GM12891 (cell line): ENCODE measurements at regions not wholly inside any gene's neighbourhood (a gene's known extent, or its start where the extent isn't known, plus 50 kb on each side); places are given as distances from the start of the nearest gene placed in this dataset.

ENCODE experiments used
- DNase-seq: peaks from one replicate; pipeline ENCODE4 v3.0.0; 2011; ENCODE audit warnings: low spot score; ENCODE audit not compliant: insufficient read length
- FAIRE-seq: peaks from 2 replicates; lab custom pipeline; 2011; peaks lifted over from hg19 to GRCh38; lab: Jason Lieb, UNC
- PAX5 ChIP-seq: IDR thresholded peaks from 2 replicates; pipeline ENCODE4 v1.6.1; 2011; ENCODE audit warnings: low read length, moderate library complexity, mild to moderate bottlenecking; ENCODE audit not compliant: insufficient read depth, severe bottlenecking
- POLR2A ChIP-seq: IDR thresholded peaks from 2 replicates; pipeline ENCODE4 v1.6.1; 2011; ENCODE audit warnings: low read depth, low read length, control low read depth
- POLR2AphosphoS5 ChIP-seq: IDR thresholded peaks from 2 replicates; pipeline ENCODE4 v1.6.1; 2011; ENCODE audit warnings: low read depth, low read length, control low read depth
- POU2F2 ChIP-seq: IDR thresholded peaks from 2 replicates; pipeline ENCODE4 v1.6.1; 2011; ENCODE audit warnings: low read depth, mild to moderate bottlenecking, control low read depth, low read length, moderate library complexity
- SPI1 ChIP-seq: IDR thresholded peaks from 2 replicates; pipeline ENCODE4 v1.6.1; 2011; ENCODE audit warnings: low read depth, low read length, control low read depth
- TAF1 ChIP-seq: IDR thresholded peaks from 2 replicates; pipeline ENCODE4 v1.6.1; 2011; ENCODE audit warnings: low read depth, low read length, control low read depth

- no peak for DNase-seq
- TF ChIP-seq POLR2AphosphoS5 (no peak), PAX5 (no peak), SPI1 (no peak), TAF1 (no peak), POU2F2 (no peak), POLR2A (no peak)
- no peak for FAIRE-seq
Observed at GRCh38 chr7:11221984-11222383, 248.3 kb downstream of the PHF14 start.

DNA sequence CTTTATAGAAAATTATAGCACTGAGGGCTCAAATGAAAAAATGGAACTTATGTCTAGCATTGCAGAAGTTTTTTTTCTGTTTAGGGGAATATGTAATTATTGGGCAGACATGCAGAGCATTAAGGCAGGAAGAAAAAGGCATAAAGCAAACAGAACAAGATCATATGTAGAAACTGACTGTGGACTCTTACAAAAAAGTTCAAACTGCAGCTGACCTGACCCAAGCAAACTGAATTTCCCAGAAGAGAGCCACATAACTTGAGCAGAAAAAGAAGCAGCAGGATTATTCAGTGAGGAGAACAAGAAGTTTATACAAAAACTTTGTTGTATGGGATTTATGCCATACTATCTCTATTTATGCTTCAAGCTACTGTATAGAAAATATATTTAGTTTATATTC lies 250.9 kb downstream of the PHF14 start:
- TF ChIP-seq POU2F2 (no peak), PAX5 (no peak), POLR2AphosphoS5 (no peak), SPI1 (no peak), POLR2A (no peak), TAF1 (no peak)
- DNase-seq (no peak), FAIRE-seq (no peak)

GRCh38 chr7:11228515-11228914 lies 254.8 kb downstream of the PHF14 start:
- TF ChIP-seq POU2F2 (no peak), POLR2AphosphoS5 (no peak)
- DNase-seq (no peak), FAIRE-seq (no peak)

DNA sequence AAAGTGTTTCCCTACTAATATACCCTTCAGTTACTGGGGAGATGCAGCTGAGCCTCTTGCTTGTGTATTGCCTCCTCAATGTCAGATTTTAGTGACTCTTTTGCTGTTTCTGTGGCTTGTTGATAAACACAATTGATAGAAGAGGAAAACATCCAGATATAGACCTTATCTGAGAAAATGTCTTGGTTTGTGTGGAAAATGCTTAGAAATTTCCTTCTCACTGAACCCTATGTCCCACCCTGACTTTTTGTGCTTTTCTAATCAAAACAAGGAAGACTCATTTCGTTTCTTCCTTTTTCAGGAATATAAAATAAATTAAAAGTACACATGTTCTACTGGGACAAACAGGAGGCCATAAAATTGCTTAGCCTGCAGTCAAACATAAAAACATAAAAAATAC lies 257.5 kb downstream of the PHF14 start:
- DNase-seq (no peak), FAIRE-seq (no peak)
- TF ChIP-seq POLR2AphosphoS5 (no peak), POU2F2 (no peak), POLR2A (no peak), TAF1 (no peak), SPI1 (no peak), PAX5 (no peak)

DNA sequence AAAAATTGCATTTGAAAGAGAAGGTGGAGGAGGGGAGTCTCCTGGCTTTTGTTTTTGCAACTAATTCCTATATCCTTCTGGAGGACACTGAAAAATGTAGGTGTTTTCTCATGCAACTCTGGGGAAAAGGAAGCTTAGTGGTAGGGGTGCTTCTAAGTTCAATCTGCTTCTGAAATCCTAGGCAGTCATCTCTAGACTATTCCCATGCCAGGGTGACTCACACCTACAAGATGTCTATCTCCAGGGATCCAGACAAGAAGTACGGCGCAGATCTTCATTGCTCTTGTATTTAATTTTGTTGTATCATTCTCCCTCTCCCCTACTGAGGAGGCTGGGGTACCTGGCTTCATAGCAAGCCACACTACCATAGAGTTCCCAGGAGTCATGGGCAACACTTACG lies 258.8 kb downstream of the PHF14 start:
- TF ChIP-seq SPI1 (no peak), PAX5 (no peak), POLR2AphosphoS5 (no peak), TAF1 (no peak), POLR2A (no peak), POU2F2 (no peak)
- FAIRE-seq (no peak), DNase-seq (no peak)

GRCh38 chr7:11233871-11234270 lies 260.2 kb downstream of the PHF14 start:
- TF ChIP-seq PAX5 (no peak), SPI1 (no peak), POU2F2 (no peak), POLR2A (no peak), TAF1 (no peak), POLR2AphosphoS5 (no peak)
- FAIRE-seq (no peak), DNase-seq (no peak)

DNA sequence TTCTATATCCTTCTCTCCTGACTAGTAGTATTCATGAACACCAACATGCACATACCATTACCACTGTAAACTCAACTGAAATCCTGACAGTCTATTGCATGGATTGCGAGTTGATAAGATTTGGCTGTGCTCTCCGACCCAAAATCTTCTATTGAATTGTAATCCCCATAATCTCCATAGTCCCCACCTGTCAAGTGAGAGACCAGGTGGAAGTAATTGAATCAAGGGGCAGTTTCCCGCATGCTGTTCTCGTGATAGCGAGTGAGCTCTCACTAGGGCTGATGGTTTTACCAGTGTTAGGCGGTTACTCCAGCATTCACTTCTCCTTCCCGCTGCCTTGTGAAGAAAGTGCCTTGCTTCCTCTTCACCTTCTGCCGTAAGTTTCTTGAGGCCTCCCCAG lies 261.8 kb downstream of the PHF14 start:
- DNase-seq (no peak), FAIRE-seq (no peak)
- TF ChIP-seq POLR2A (no peak), TAF1 (no peak), POU2F2 (no peak), PAX5 (no peak), POLR2AphosphoS5 (no peak), SPI1 (no peak)

DNA sequence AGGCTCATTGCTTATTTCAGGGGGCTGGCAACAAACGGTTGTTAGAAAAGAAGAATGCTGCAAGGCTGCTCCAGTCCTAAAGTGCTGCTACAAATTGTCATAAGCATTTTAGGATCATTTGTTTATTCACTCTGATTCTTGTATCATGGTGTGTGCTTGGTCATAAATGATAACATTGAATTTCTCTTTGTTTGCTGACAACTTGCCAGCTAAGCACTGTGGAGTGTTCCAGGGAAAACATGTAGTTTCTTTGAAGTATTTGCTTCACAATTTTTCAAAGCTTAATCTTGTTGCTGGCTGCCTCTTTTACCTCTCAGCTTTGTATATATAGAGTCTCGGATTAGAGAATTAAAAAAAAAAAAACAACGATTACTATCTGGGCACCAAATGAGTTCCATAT lies 263.0 kb downstream of the PHF14 start:
- FAIRE-seq (no peak), DNase-seq (no peak)
- no peak for TF ChIP-seq PAX5

- no peak for TF ChIP-seq TAF1
- no peak for TF ChIP-seq POU2F2
- TF ChIP-seq POLR2A = no peak
- no peak for TF ChIP-seq PAX5
- no peak for TF ChIP-seq POLR2AphosphoS5
- TF ChIP-seq SPI1 = no peak
- DNase-seq = no peak
- FAIRE-seq = no peak
Observed at GRCh38 chr7:11237742-11238141, 264.1 kb downstream of the PHF14 start.

GRCh38 chr7:11239316-11239715 lies 265.6 kb downstream of the PHF14 start:
- FAIRE-seq (no peak), DNase-seq (no peak)
- no peak for TF ChIP-seq POLR2AphosphoS5
- no peak for TF ChIP-seq TAF1
- no peak for TF ChIP-seq POU2F2
- TF ChIP-seq PAX5 = no peak
- TF ChIP-seq SPI1 = no peak

DNA sequence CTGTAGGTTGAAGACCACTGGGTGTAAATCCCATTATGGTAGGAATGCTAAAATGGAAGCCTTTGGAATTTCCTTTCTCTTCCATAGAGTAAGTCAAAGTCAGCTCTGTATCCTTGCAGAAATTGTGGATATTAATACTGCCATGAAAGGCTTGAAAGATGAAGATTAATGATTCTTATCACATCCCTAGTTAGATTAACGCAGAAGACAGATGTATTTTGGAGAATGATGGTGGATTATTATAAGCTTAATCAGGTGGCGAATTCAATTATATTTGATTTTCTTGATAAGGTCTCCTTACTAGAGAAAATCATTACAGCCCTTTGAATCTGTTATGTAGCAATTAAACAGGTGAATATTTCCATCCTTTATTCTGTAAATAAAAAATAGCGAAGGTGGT lies 270.1 kb downstream of the PHF14 start:
- FAIRE-seq = no peak
- no peak for DNase-seq
- TF ChIP-seq PAX5 (no peak), POLR2A (no peak), POU2F2 (no peak), POLR2AphosphoS5 (no peak), TAF1 (no peak), SPI1 (no peak)

- FAIRE-seq (no peak), DNase-seq (no peak)
- TF ChIP-seq POLR2A (no peak), TAF1 (no peak), PAX5 (no peak), POLR2AphosphoS5 (no peak), SPI1 (no peak), POU2F2 (no peak)
Observed at GRCh38 chr7:11244149-11244548, 270.5 kb downstream of the PHF14 start.
